Brain microvascular endothelial cell (primary cell): ENCODE measurements at regions not wholly inside any gene's neighbourhood (a gene's known extent, or its start where the extent isn't known, plus 50 kb on each side); places are given as distances from the start of the nearest gene placed in this dataset.
"Not testable (repeated sequence)": the region's sequence is repeated elsewhere in the genome, so short reads cannot be mapped to it uniquely, and the experiment has no call there.

Experiments
- DNase-seq: peaks from one replicate; pipeline ENCODE4 v3.0.0-alpha.2; 2020
- H3K27ac ChIP-seq: fragments of 250-450 bp; sonication (Bioruptor Pico); 2 replicates; pipeline ENCODE4 v1.5.1; 2020; ENCODE audit warnings: mild to moderate bottlenecking, moderate library complexity
- H3K27me3 ChIP-seq: fragments of 250-450 bp; sonication (Bioruptor Pico); replicated peaks from 2 replicates; pipeline ENCODE4 v1.5.1; 2020; ENCODE audit warnings: mild to moderate bottlenecking
- H3K36me3 ChIP-seq: fragments of 250-450 bp; sonication (Bioruptor Pico); replicated peaks from 2 replicates; pipeline ENCODE4 v1.5.1; 2020; ENCODE audit warnings: mild to moderate bottlenecking
- H3K4me3 ChIP-seq: 2 replicates; pipeline ENCODE4 v1.5.1; 2011; ENCODE audit warnings: low read depth, mild to moderate bottlenecking, control low read depth, low read length, moderate library complexity
- in situ Hi-C: cut with HindIII; loops from 2 replicates; pipeline ENCODE4 v1.10.0; 2017; ENCODE audit warnings: low sequenced_read_pairs, low pct_ligation_motif_present

DNA sequence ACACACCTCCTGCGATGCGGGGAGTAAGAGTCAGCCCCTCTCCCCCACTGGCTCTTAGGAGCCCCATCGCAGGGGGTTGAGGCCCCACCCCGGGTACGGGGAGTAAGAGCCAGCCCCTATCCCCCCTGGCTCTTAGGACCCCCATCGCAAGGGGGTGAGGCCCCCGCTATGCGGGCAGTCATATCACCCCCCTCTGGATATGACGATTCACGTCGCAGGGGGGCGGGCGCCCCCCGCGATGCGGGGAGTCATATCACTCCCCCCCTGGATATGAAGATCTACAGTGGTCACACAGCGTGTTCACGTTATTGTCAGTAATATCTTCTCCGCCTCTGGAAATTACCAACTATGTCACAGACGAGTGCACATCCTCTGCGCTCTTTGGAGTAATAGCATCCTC lies 61.1 kb downstream of the DEFB131A start:
- H3K27me3 ChIP-seq, DNase-seq, H3K27ac ChIP-seq, H3K36me3 ChIP-seq, in situ Hi-C loops, H3K4me3 ChIP-seq: not testable (repeated sequence)

- H3K27ac ChIP-seq, H3K4me3 ChIP-seq, DNase-seq, in situ Hi-C loops, H3K36me3 ChIP-seq, H3K27me3 ChIP-seq: not testable (repeated sequence)
Observed at GRCh38 chr4:9506672-9507071, 62.5 kb downstream of the DEFB131A start.

DNA sequence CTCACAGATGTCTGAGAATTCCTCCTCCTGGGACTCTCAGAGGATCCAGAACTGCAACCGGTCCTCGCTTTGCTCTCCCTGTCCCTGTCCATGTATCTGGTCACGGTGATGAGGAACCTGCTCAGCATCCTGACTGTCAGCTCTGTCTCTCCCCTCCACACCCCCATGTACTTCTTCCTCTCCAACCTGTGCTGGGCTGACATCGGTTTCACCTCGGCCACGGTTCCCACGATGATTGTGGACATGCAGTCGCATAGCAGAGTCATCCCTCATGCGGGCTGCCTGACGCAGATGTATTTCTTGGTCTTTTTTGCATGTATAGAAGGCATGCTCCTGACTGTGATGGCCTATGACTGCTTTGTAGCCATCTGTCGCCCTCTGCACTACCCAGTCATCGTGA lies 68.7 kb downstream of the DEFB131A start:
- H3K27me3 ChIP-seq, in situ Hi-C loops, H3K27ac ChIP-seq, H3K36me3 ChIP-seq, H3K4me3 ChIP-seq, DNase-seq: not testable (repeated sequence)

DNA sequence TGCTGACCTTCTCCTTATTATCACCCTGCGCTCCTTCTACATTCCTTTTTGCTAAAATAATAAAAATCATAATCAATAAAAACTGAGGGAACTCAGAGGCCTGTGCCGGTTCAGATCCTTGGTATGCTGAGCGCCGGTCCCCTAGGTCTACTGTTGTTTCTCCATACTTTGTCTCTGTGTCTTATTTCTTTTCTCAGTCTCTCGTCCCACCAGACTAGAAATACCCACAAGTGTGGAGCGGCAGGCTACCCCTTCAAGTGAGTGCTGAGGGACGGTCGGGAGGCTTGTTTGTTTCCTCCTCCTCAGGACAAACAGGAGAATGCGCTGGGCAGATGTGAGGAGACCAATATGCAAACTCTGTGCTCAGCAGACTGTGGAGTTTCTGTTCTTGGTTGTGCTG lies 75.4 kb downstream of the DEFB131A start:
- in situ Hi-C loops, H3K4me3 ChIP-seq, DNase-seq: not testable (repeated sequence)

DNA sequence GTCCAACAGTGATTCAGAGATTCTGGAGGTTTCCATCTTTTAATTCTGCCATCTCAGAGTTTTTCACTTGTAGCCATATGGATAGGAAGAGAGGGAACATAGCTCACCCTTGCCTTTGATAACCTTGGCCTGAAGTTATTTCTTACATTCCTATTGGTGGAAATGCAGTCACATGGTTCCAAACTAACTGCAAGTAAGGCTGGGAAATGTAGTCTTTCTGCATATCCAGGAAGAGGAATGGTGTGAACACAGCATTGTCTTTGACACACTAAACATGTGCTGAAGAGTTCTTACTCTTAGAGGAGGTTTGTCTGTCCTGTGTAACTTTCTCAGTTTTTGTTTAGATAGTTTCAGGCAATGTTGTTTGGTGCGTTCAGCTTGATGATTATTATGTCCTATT lies 78.7 kb downstream of the DEFB131A start:
- H3K27me3 ChIP-seq, in situ Hi-C loops, H3K4me3 ChIP-seq, H3K36me3 ChIP-seq, H3K27ac ChIP-seq, DNase-seq: not testable (repeated sequence)

More for the DNA sequence above, 75.4 kb downstream of the DEFB131A start:
- H3K36me3 ChIP-seq, H3K27me3 ChIP-seq, H3K27ac ChIP-seq: not testable (repeated sequence)

GRCh38 chr4:9524406-9524805 lies 80.2 kb downstream of the DEFB131A start:
- in situ Hi-C loops, H3K4me3 ChIP-seq, H3K27ac ChIP-seq, H3K27me3 ChIP-seq, H3K36me3 ChIP-seq, DNase-seq: not testable (repeated sequence)

- in situ Hi-C loops, result not testable (repeated sequence)
- peak; percentile 41 for DNase-seq
Observed at GRCh38 chr4:9532134-9532862, 88.1 kb downstream of the DEFB131A start.

GRCh38 chr4:9532863-9533192 lies 88.6 kb downstream of the DEFB131A start:
- H3K36me3 ChIP-seq, H3K27me3 ChIP-seq, DNase-seq, in situ Hi-C loops, H3K4me3 ChIP-seq, H3K27ac ChIP-seq: not testable (repeated sequence)

More at GRCh38 chr4:9532134-9532862, 88.1 kb downstream of the DEFB131A start:
- not testable (repeated sequence) for H3K27me3 ChIP-seq, H3K27ac ChIP-seq, H3K36me3 ChIP-seq
- peak overlapping the region; percentile 42 for H3K4me3 ChIP-seq

DNA sequence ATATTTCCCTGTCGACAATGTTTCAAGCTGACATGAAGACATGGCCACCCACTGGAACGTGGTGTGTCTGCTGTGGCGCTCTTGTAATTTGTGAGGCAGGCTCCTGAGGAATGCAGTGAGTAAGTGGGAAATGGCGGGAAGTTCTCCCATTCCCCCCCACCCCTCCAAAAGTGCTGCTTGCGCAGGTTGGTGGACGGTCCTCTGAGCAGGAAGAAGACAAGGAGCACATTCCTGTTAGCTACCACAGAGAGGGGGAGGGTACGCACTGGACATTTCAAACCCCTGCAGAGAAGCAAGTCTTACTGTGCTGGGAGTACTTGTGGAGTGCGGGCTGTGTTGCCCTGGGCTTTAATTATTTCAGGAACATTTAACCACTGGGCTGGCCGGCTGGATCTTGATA lies 92.9 kb downstream of the DEFB131A start:
- H3K36me3 ChIP-seq, H3K27me3 ChIP-seq, H3K4me3 ChIP-seq, DNase-seq, H3K27ac ChIP-seq, in situ Hi-C loops: not testable (repeated sequence)

DNA sequence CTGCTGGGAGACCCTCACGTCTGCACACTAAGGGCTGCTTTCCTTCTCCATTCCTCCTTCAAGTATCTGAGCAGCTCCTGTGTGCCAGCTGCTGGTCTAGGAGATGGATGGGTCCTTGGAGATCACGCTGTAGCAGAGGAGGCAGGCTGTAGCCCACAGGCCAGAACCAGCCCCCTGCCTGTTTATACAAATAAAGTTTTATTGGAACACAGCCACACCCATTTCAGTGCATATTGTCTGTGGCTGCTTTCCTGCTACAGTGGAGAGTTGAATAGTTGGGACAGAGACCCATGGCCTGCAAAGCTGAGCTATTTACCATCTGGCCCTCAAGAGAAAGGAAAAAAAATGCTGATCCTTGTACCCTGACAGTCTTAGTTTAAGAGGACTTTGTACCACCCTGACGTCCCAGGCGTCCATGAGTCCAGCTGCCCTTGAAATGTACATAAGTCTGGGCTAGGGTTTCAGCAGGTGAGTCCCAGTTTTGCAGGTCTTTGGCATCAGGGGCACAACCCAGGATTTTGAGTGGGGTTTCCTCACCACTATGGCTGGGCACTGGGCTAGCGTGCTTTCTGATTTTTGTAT lies 95.8 kb downstream of the DEFB131A start:
- in situ Hi-C loops, DNase-seq, H3K36me3 ChIP-seq, H3K27me3 ChIP-seq, H3K27ac ChIP-seq, H3K4me3 ChIP-seq: not testable (repeated sequence)

DNA sequence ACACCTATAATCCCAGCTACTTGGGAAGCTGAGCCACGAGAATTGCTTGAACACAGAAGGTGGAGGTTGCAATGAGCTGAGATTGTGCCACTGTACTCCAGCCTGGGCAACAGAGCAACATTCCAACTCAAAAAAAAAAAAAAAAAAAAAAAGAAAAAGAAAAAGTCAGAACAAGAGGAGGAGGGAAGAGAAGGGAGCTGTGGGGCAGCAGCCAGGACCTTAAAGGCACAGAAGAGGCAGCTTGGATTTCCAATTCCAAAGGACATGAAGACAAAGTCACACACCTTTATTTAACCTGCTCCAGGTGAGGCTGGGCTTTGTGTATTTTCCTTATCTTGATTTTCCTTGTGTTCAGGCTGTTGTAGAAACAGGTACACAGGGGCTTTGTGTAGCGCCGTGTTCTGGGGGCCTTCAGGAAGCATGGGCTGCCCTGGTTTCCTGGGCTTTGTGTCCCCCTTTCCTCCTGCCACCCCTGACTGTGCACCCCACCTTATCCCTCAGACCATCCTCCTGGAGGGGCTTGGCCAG lies 97.2 kb downstream of the DEFB131A start:
- H3K27me3 ChIP-seq, DNase-seq, in situ Hi-C loops, H3K36me3 ChIP-seq, H3K4me3 ChIP-seq, H3K27ac ChIP-seq: not testable (repeated sequence)

DNA sequence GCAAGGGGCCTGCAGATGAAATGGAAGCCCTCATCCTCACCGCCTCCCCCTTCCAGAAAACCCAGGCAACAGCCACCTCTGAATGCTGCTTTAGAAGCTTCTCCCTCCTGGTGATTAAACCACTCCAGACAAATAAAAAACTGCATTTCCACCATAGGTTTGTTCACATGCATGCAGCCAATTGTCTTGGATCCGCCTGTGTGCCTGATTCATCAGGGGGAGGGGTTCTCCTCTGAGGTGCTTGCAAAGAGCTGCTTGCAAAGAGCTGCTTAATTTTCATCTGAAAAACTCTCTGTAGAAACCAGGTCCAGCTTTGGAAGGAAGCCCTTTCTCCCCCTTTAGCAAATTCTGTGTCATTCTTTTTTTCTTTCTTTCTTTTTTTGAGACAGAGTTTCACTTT lies 100.6 kb downstream of the DEFB131A start:
- DNase-seq, H3K27ac ChIP-seq, H3K36me3 ChIP-seq, H3K4me3 ChIP-seq, H3K27me3 ChIP-seq, in situ Hi-C loops: not testable (repeated sequence)

DNA sequence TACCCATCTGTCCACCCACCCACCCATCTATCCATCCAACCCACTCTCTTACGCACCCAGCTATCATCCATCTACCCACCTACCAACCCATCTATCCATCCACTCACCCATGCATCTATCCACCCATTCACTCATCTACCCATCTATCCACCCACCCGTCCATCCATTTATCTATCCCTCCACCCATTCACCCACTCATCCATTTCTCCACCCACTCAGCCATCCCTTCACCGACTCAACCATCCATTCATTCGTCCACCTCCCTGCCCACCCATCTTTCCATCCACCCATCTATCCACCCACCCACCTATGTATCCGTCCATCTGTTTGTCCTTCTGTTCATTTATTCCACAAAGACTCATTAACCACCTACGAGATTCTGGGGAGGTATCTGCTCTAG lies 103.3 kb downstream of the DEFB131A start:
- DNase-seq, H3K4me3 ChIP-seq, H3K27me3 ChIP-seq, H3K27ac ChIP-seq, in situ Hi-C loops, H3K36me3 ChIP-seq: not testable (repeated sequence)

DNA sequence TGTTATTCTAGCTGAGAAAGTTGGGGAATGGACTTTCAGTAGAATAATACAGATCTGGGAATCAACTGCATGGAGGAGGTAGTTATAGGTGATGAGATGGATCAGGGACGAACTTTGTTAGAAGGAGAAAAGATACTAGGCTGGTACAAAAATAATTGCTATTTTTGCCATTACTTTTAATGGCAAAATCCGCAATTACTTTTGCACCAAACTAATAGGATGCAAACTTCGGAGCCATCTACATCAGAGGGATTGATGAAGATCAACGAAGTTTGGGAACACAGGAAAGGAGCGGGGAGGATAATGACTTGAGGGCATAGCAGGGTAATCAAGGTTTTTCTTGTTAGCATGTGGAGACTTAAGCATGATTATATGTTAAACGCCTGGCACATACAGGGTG lies 111.9 kb downstream of the DEFB131A start:
- H3K4me3 ChIP-seq, H3K27me3 ChIP-seq, DNase-seq, H3K27ac ChIP-seq, H3K36me3 ChIP-seq, in situ Hi-C loops: not testable (repeated sequence)
